NCI-H446 treated with DMSO at 0.1 percent for 48 hours (cell line): ENCODE measurements at regions not wholly inside any gene's neighbourhood (a gene's known extent, or its start where the extent isn't known, plus 50 kb on each side); places are given as distances from the start of the nearest gene placed in this dataset.
"Not testable (repeated sequence)": the region's sequence is repeated elsewhere in the genome, so short reads cannot be mapped to it uniquely, and the experiment has no call there.

Source experiments
- DNase-seq: peaks from one replicate; lab custom pipeline; 2025; lab: John Stamatoyannopoulos, UW

DNA sequence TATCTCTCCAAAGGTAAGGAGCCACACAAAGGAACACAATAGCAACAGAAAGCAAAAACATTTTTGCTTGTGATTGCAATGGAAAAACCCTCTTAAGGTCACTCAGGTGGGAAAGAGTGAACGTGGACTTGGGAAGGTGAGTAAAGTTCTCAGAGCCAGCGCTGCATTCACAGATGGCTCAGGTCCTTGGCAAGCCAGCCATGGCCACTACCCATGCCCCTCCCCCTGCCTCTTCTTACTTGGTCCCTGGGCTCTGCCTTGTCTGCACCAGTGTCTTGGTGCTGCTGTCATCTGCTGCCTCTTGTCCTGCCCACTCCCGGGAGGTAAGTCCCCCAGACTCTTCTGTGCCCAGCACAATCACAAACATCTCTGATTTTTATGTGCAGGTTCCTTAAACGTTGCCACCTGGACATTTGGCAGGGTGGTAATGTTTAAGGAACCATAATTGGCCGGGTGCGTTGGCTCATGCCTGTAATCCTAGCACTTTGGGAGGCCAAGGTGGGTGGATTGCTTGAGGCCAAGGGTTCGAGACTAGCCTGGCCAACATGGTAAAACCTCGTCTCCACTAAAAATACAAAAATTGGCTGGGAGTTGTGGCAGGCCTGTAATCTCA is 74.6 kb downstream of the FEM1C start:
- no peak for DNase-seq

DNA sequence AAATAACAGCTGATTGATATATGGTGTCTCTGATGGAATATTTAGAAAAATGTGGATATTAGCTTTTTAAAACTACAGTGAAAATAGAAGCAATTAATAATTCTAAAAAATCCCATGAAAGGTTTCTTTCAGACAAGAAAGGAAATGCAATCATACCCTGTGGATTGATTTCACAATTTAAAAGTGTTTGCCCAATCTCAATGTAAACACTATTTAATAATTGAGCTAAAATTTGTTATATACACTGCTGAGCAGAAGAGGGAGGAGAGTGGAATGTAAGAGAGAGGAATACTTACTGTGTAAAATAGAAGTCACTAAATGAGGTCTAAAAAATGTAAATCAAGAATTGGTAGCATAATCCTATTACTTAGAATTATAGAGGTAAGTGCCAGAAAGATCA is 76.9 kb downstream of the FEM1C start:
- no peak for DNase-seq

DNA sequence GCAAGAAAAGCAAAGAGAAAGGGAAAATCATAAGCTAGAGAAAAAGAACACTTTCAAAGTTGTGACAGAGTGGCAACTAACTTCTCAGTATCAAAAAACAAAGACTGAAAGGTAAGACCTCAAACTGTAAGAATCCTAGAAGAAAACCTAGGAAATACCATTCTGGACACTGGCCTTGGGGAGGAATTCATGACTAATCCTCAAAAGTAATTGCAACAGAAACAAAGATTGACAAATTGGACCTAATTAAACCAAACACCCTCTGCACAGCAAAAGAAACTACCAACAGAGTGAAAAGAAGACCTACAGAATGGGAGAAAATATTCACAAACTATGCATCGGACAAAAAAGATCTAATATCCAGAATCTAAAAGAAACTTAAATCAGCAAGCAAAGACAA is 79.1 kb downstream of the FEM1C start:
- no peak for DNase-seq

DNA sequence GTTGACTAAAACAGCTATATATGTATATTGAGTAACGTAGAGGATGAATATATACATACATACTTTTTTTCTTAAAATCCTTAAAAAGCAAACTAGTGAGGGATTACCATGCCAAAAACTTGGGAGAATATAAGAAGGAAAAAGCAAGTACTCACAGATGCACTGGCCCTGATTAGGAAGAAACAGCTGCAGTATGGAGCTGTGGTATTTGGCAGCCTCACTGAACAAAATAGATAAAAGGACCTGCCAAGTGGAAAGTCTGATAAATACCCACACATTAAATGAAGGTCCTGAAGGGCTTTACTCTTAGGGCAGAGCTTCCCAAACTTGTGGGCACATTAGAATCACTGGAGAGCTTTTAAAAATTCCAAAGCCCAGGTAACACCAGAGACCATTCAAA is 80.6 kb downstream of the FEM1C start:
- no peak for DNase-seq

DNA sequence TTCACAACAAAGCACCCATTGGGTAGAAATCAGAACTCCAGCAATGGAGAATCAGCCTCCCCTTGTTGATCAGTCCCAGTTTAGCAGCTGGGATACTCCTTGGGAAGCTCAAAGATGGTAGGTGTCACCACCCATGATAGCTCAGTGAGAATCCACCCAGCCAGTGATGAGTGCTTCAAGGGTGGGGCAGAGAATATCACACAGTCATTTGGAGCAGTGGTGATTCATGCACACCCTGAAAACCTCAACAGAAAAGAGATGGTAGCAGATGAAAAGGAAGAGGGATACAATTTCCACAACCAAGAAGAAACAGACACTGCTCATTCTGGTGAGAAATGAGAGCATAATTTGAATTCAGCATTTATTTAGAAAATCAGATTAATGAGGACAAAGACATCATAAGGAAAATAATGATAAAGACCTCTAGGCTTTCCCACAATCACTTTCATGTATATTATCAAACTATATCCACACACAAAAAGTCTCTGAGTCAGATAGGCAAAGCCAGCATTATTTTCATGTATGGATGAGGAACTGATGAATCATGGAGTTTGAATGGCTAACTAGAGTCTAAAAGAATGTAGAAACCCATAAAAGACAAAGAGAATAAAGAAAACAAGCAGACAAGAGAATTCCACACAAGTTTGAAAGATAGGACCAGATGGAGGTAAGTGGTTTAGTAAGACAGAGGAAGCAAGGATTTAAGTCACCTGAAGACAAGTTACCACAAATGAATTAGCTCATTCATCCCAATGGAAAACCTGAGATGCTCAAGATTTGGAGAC is 82.9 kb downstream of the FEM1C start:
- no peak for DNase-seq

DNA sequence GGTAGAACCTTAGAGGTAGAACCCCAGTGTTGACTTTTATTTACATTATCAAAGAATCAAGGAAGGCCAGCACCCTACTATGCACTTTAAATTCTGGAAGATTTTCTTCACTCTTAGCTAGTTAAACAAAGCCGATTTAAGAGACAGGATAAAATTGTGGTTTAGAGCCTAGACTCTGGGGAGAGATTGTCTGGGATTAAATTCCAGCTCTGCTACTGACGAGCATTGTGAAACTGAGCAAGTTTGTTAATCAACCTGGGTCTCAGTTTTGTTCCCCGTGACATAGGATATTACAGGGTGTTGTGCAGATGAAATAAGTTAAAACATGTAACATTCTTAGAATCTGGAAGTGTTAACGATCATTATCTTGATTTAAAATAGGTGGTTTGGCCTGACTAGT is 83.5 kb downstream of the FEM1C start:
- no peak for DNase-seq

DNA sequence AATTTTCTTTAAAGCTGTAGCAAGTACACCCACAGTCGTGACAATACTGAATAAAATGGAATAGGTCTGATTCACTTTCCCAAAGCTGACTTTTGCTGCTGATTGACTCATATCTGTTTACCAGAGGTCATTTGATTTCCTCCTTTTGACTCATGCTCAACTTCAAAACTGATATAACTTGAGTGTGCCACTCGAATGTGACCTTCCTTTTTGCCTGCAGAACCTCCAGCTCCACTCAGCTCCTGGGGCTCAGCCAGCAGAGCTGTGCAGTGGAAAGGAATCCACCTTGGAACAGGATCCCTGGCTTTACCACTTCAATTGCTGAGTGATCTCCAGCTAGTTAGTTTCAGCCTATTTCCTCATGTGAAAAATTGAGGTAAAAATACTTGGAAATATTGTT is 84.1 kb downstream of the FEM1C start:
- no peak for DNase-seq

DNA sequence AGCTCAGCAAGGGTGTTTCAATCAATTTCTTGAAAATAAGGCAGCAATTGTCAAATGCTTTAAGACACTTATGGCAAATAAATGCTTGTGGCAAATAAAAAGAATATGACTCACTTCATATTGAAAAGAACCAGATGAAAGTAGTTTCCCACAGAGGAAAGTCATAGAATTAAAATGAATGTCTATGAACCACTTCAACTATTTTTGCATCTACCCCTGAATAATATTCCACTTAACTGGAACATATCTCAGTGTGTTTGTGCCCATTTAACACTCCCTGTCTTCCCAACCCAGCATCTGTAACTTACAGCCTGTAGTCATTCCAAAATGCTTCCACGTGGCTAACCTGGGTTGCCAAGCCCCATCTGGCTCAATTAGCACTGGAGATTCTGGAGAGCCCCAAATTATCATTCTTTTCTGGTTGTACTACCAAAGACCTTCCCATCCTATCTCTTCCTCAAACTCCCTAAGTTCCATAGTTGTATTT is 84.7 kb downstream of the FEM1C start:
- DNase-seq = no peak

DNA sequence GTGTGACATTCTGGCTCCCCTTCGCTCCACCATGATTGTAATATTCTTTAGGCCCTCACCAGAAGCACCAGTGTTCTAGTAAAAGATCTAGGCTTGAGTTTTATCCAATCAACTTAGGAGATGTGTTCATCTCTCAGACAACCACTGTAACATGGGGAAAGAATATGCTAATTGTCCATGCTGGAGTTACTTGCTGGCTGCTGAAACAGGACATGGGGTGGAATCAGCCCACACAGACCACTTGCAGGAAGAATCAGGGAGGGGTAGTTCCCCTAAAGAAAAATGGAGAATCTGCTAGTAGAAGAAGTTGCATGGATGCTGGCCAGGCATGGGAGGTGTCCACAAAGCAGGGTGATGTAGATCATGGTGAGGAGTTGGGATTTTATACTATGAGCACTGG is 86.2 kb downstream of the FEM1C start:
- no peak for DNase-seq

DNA sequence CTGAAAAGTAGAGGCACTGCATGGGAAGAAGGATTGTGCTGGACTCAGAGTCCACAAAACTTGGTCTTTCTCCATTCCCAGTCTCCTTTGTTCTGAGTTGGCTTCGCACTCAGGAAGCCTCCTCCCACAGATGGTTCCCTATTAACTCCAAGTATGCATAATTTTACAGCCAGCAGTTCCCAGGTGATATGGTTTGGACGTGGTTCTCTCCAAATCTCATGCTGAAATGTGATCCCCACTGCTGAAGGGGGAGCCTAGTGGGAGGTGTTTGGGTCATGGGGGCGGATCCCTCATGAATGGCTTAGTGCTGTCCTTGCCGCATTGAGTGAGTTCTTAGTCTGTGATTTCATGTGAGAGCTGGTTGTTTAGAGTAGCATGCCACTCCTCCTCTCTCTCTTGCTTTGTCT is 86.6 kb downstream of the FEM1C start:
- no peak for DNase-seq

DNA sequence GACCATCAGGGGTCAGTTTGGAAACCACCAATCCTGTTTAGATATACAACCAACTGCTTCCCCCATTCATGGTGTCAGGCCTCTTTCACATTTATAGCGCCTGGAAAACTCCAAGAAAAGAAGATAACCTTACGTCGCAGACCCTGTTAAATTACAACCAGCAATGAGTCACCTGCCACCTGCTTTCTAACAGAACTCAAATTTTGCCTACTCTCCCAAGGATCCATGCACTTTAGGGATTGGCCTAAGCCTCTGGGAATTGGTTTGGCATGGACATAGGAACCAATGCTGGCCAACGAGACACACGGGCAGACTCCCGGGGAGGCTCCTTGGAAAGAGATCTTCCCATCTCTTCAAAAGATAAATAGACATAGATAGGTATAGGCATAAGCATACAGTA is 87.0 kb downstream of the FEM1C start:
- no peak for DNase-seq

DNA sequence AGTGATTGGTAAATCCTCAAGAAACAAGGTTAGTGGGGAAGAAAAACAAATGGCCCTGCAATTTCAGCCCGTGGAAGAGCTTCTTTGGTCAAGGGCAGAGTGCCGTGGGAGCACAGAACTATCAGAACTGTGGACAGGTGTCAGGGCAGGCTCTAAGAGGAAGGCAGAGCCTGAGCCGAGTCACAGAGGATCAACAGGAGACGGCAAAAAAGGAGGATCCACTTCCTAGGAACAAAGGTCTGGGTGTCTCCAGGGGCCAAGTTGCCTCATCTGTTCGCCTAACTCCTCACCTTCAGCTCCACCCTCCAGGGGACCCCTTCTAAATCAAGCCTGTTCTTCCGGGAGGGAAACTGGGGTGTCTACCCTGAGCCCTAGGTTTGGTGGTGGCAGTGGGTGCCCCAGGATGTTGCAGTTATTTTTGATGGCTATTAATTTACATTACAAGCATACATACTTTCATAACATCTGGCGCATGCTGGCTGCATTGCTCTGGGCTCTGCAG is 88.0 kb downstream of the FEM1C start:
- no peak for DNase-seq

DNA sequence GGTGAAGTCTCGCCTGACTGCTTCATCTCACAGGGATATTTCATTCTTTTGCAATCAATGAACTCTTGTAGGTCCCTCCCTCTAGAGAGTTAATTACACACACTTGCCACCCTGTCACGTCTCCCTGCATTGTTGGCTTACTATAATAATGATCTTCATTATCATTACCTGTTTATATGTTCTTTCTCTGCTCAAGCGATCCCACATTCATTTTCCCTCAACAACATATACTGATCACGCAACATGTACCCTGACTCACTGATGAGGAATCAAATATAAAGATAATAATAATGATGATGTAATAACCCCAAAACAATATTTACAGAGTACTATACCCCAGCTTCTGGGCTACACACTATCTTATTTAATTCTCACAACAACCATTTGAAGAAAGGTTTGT is 88.5 kb downstream of the FEM1C start:
- DNase-seq = no peak

DNA sequence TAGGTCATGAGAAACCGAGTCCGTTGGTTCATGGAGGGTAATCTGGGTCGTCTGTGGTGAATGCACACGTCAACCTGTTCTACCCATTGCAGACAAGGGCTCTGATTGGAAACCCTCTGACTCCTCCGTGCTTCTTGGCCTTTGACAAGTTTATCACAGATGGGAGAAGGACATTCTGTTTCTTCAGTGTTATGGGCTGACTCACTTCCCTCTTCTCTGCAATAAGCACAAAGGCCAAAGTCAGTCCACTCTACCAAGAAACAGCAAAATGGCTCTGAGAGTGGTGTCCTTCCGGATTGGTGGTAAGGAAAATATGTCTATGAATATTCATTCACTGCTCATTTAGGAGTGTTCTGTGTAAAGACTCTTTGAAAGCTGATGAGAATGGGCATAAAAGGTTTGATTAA is 89.3 kb downstream of the FEM1C start:
- no peak for DNase-seq

DNA sequence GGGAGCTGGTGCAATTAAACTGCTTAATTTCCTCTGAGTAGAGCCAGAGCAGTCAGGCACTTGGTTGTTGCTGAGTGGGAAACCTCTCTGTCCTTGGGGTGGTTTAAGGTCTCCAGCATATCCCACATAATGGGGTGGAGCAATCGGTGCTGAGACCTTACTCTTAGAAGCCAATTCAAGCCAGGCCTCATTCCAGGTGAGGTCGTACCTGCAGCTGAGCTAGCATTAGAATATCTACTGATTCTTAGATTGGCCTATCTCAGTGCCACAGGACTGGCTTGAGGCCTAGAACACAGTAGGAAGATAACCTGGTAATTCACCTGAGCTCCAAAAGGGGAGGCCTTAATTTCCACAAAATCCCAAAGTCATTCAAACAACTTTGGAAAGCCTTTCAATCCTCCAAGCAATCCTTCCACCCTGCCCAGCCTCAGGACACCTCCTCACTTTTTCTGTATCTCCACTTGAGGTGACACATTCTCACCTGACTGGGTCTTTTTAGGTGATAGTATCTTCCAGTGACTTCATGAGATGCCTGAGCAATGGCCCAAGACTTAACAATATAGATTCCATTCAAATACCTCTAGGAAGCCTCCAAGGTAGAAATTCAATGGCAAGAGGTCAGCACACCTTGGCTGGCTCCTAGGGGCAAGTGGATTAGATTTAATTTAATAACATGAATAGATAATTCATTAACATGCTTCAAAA is 91.0 kb downstream of the FEM1C start:
- no peak for DNase-seq

DNA sequence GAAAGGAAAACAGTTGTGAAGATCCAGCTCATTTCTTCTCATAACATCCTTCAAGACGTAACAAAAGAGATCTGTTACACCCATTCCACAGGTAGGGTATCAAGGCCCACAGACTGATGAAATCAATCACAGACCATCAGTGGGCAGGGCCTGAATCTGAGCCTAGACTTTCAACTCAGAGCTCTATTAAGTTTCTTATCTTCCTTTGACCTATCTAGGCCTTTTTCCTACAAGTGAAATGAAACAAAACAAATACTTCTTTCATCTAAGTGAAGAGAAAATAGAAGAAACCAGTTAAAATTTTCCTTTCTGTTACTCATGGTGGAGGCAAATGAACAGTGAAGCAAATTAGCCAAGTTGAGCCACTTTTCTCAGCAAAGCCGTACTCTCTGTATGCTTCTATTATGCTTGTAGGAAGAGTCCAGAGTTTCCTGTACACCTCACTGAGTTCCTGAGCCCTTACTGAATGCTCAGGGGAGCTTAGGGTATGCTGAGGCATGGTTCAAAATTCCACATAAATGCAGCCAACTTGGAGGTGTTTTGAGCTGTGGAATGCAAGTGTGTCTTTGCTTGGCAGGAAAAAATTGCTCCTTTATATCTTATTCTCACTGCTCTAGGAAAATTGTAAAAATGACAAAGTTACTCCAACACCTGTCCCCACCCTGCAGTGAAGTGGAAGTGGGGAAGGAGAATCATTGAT is 91.9 kb downstream of the FEM1C start:
- no peak for DNase-seq

DNA sequence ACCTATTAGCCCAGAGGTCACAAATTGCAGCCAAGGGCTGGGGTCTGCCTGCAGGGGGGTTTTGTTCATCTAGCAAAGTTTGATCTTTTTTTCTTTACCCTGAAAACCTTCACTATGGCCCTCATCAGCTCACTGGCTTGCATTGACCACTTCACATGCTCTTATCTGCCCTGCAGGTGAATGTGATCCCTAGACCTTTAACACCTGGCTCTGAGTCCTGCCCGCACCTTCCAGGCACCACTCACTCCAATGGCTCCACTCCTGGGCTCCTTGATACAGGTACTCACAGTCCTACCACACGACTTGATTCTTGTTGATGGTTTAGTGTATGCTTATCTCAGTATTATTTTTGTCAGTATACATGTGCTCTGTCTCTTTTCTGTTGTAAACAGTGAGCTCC is 92.5 kb downstream of the FEM1C start:
- DNase-seq = no peak

DNA sequence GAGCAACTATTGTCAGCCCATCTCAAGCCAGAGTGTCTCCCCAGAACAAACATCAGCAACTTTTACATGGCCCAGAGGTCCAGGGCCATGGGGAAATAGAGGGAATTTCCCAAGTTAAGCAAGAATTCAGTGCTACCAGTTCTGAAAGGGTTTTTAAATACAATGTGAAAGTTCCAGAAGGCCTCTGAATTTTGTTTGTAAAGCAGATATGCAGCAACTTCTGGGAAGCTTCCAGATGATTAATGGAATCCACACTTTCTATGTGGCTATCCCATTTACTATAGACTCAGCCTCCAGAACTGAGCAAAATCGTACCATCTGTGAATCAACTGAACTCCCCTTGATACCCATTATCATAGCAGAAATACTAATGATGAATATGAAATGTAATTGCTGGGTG is 93.8 kb downstream of the FEM1C start:
- no peak for DNase-seq

DNA sequence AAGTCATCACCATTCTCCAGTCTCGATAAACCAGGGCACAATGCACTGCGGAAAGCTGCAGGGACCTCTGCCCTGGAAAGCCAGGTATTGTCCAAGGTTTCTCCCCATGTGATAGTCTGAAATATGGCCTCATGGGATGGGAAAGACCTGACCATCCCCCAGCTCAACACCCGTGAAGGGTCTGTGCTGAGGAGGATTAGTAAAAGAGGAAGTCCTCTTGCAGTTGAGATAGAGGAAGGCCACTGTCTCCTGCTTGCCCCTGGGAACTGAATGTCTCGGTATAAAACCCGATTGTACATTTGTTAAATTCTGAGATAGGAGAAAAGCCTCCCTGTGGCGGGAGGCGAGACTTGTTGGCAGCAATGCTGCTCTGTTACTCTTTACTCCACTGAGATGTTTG is 95.9 kb downstream of the FEM1C start:
- not testable (repeated sequence) for DNase-seq

DNA sequence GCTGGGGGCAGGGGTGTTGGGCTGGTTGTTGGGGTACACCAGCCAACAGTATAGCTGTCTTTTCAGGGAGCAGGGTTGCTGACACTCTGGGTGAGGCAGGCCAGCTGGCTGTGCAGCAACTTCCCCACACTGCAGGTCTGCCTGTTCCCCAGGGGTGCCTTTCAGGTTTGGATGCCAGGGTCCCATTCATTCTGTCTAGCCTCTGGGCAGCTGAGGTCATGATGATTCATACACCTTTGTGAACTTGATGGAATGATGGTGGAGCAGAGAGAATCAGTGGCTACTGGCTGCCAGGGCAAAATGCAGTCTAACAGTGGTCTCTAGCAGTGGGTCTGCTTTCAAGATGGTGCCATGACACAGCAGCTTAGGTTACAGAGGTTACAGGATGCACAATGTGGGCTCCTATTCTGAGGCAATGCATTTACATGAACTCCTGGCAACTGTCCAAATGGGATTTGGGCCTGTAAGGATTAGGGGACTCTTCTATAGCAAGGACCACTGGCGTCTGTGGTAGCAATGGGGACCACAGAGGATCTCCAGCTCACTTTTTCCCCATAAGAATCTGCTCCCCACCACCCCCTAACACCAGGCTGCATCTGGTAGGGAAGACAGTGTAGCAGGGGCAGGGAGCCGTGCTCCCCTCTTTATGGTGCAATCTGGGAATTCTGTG is 103.7 kb downstream of the FEM1C start:
- DNase-seq = no peak

DNA sequence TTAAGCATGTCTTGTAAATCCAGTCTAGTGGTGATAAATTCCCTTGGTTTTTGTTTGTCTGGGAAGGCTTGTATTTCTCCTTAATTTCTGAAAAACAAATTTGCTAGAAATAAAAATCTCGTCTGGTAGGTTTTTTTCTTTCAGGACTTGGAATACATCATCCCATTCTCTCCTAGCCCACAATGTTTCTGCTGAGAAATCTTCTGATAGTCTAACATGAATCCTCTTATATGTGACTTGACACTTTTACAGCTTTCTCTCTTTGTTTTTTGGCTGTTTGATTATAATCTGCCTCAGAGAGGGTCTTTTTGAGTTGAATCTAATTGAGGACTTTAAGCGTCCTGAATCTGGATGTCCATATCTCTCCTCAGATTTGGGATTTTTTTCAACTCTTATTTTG is 104.9 kb downstream of the FEM1C start:
- no peak for DNase-seq

DNA sequence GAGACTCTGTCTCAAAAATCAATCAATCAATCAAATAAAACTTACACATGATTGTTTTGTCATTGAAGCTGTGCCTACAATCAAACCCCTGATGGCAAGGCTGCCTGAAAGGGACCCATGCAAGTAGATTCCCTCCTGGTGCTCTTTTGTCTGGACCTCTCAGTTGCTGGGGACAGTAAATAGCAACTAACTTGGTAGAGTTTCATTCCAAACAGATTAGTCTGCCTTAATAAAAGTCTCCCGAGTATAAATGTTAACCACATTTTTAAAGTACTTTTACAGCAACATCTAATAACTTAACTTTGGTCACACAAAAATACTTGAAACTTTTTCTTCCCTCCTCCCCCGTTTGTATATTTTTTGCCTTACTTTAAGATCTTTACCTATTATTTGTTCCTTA is 105.5 kb downstream of the FEM1C start:
- no peak for DNase-seq
